Lower lobe of right lung (tissue), 2 donors: ENCODE measurements at regions not wholly inside any gene's neighbourhood (a gene's known extent, or its start where the extent isn't known, plus 50 kb on each side); places are given as distances from the start of the nearest gene placed in this dataset.

Source experiments
- ATAC-seq, 2 donors: fragments of 200-7000 bp; cut with Tn5 transposase; one replicate each; pipeline ENCODE4 v1.9.1; 2020 to 2022; ENCODE audit warnings: mild to moderate bottlenecking in 2 of 2, moderate library complexity in 2 of 2
- DNase-seq: peaks from one replicate; pipeline ENCODE4 v3.0.0-alpha.2; 2020
- H3K27ac ChIP-seq: fragments of 200-600 bp; one replicate; pipeline ENCODE4 v1.8.0; 2022
- H3K27me3 ChIP-seq: fragments of 200-600 bp; one replicate; pipeline ENCODE4 v1.8.0; 2022; ENCODE audit warnings: low read depth
- H3K36me3 ChIP-seq: fragments of 200-600 bp; one replicate; pipeline ENCODE4 v1.8.0; 2022; ENCODE audit warnings: mild to moderate bottlenecking
- H3K4me1 ChIP-seq: fragments of 200-600 bp; one replicate; pipeline ENCODE4 v1.8.0; 2022
- H3K4me3 ChIP-seq: fragments of 200-600 bp; one replicate; pipeline ENCODE4 v1.8.0; 2022; ENCODE audit warnings: mild to moderate bottlenecking
- H3K9me3 ChIP-seq: fragments of 200-600 bp; one replicate; pipeline ENCODE4 v1.8.0; 2022
- intact Hi-C: fragments of 100-400 bp; cut with DNase I; formaldehyde crosslinking; loops from one replicate; pipeline ENCODE4 v1.11.0; 2022
- TF ChIP-seq, protein P1 (sequence below): fragments of 200-600 bp; IDR thresholded peaks from one replicate; pipeline ENCODE4 v1.8.0; 2022; ENCODE audit warnings: antibody characterized with exemption, mild to moderate bottlenecking
- donor health status: DM: no; HTN: yes; CAD: no; lungs with severe emphysema.

DNA sequence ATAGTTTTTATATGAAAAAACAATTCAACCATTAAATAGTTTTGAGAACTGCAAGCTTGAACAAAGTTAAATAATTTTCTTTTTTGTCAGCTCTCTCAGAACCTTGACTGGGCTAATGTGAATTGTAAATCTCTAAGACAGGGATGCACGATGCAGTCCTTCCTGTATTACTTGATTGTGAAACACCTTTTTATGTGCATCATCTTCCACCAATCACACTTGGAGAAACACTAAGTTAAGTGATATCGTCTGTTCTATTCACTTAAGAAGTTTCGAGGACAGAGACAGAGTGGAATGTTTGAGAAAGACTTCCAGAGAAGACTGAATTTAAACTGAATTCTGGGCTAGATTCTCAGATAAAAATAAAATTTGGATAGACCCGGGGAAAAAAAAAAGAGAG lies 238.2 kb downstream of the MREG start:
- no peak overlapping the region for H3K27ac ChIP-seq
- no peaks in the 10 kb centered on the region for H3K9me3 ChIP-seq
- TF ChIP-seq, protein P1, sequence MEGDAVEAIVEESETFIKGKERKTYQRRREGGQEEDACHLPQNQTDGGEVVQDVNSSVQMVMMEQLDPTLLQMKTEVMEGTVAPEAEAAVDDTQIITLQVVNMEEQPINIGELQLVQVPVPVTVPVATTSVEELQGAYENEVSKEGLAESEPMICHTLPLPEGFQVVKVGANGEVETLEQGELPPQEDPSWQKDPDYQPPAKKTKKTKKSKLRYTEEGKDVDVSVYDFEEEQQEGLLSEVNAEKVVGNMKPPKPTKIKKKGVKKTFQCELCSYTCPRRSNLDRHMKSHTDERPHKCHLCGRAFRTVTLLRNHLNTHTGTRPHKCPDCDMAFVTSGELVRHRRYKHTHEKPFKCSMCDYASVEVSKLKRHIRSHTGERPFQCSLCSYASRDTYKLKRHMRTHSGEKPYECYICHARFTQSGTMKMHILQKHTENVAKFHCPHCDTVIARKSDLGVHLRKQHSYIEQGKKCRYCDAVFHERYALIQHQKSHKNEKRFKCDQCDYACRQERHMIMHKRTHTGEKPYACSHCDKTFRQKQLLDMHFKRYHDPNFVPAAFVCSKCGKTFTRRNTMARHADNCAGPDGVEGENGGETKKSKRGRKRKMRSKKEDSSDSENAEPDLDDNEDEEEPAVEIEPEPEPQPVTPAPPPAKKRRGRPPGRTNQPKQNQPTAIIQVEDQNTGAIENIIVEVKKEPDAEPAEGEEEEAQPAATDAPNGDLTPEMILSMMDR, result no peak
- no peaks in the 10 kb centered on the region for H3K4me1 ChIP-seq
- no peak for DNase-seq
- H3K36me3 ChIP-seq, result no peaks in the 10 kb centered on the region
- intact Hi-C loops, result no loop called here
- H3K4me3 ChIP-seq, result no peak overlapping the region
- no peaks in the 10 kb centered on the region for H3K27me3 ChIP-seq
- ATAC-seq, result no peak

DNA sequence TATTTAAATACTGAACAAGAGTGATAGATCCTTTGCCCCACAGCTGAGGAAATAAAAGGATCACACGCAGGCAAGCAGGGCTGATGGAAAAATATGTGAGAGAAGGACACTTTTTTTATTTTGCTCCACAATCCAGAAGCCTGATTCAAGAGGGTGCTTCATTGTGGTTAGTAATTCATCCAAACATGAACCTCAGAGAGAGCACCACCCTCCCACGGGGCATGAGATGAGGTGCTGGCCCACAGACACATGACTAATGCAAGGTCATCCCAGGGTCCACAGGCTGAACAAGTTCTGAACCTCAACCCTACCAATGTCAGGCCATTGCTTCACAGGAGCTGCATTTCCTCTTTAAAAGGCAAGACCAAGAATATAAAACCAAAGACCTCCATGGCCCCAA lies 239.6 kb downstream of the MREG start:
- H3K36me3 ChIP-seq, result no peaks in the 10 kb centered on the region
- no peaks in the 10 kb centered on the region for H3K4me1 ChIP-seq
- TF ChIP-seq, protein P1, result no peak
- DNase-seq, result peak; percentile 64
- H3K27ac ChIP-seq, result no peak overlapping the region
- H3K27me3 ChIP-seq, result no peaks in the 10 kb centered on the region
- H3K9me3 ChIP-seq, result no peaks in the 10 kb centered on the region
- H3K4me3 ChIP-seq, result no peak overlapping the region
- intact Hi-C loops, result no loop called here
- peak; percentile 59 to 85 for ATAC-seq

DNA sequence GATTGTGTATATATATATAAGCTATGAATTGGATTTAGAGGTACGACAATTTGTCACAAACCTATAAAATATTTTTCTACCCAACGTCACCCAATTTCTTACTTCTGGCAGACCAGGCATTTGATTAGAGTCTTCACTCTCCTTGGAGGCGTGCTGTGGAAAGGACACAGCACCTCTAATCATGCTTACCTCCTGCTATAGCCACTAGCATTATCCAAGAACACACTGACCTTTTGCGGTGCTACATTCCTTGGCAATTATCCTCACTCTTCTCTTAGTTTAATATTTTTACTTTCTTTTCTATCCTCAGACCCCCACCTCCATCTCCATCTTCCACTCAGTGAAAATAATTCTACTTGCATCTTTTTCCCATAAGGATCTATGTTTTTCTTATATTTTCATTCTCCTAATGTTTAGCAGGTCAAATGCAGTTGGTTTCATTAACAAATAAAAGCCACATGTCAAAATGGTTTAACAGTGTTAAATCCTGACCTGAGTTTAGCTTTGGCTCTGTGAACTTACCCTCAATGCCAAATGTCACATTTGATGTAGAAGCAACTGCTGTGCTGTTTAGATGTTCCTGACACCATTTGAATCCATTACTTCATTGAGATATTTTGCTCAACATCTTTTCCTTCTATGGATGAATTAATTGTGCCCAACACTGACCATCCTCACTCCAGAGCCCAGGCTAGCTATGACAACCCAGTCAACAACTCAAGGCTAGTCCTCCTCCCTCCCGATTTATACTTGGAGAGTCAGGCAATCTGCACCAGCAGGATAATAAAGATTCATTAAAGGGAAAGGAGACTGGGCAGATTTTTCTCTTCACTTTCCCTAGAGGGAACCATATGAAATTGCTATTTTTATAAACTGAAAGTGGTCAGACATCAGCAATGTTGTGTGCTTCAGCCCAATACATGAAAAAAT lies 240.5 kb downstream of the MREG start:
- ATAC-seq (no peak), DNase-seq (no peak)
- Histone ChIP-seq H3K4me3 (no peak overlapping the region), H3K9me3 (no peaks in the 10 kb centered on the region), H3K27me3 (no peaks in the 10 kb centered on the region), H3K36me3 (no peaks in the 10 kb centered on the region), H3K27ac (no peak overlapping the region), H3K4me1 (no peaks in the 10 kb centered on the region)
- intact Hi-C loops, result no loop called here
- TF ChIP-seq, protein P1, result no peak

DNA sequence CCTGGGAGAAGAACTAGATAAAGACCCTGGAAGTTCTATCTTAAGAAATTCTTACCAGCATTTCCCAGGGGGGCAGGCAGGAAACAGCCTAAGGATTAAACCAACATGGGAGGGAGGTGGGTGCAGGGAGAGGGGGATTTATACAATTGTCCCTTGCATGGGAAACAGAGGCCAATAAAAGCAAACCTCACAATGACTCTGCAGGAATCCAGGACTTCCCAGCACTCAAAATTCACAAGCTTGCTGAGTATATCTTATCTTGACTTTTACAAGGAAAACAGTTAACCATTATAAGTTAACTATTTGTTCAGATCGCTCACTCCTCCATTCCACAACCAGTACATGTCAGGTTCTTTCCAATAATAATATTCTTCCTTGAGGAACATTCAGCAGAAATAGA lies 241.3 kb downstream of the MREG start:
- H3K36me3 ChIP-seq, result no peaks in the 10 kb centered on the region
- H3K27ac ChIP-seq, result no peak overlapping the region
- TF ChIP-seq, protein P1, result no peak
- DNase-seq, result no peak
- no peaks in the 10 kb centered on the region for H3K9me3 ChIP-seq
- no peaks in the 10 kb centered on the region for H3K4me1 ChIP-seq
- no peak for ATAC-seq
- intact Hi-C loops, result no loop called here
- H3K4me3 ChIP-seq, result no peak overlapping the region
- no peaks in the 10 kb centered on the region for H3K27me3 ChIP-seq

DNA sequence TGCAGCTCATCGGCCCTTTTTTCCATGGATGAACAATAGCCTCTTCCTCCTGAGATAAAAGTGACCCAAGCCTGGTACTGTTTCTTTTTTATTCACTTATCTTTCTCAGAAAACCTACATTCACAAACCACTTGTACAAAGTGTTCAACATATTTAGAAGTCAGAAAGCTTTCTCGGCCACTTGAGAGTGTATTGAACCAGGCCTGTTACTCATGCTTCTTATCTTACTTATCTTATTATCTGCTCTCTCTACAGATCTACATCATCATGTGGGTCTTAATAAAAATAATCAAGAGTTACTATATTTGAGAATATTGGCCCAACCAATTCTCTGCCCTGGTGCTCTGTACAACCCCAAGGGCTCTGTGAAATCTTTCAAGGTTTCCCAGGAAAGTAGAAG lies 242.1 kb downstream of the MREG start:
- no peak for ATAC-seq
- intact Hi-C loops, result no loop called here
- TF ChIP-seq, protein P1, result no peak
- Histone ChIP-seq H3K9me3 (no peaks in the 10 kb centered on the region), H3K36me3 (no peaks in the 10 kb centered on the region), H3K27me3 (no peaks in the 10 kb centered on the region), H3K27ac (no peak overlapping the region), H3K4me3 (no peak overlapping the region), H3K4me1 (no peaks in the 10 kb centered on the region)
- DNase-seq, result no peak
